Colon (tissue), 2 donors: ENCODE measurements at regions not wholly inside any gene's neighbourhood (a gene's known extent, or its start where the extent isn't known, plus 50 kb on each side); places are given as distances from the start of the nearest gene placed in this dataset.

Experiments used
- FAIRE-seq: peaks from 2 replicates; lab custom pipeline; 2012; peaks lifted over from hg19 to GRCh38; lab: Jason Lieb, UNC
- donor health status: control.
- donor health status: control.

DNA sequence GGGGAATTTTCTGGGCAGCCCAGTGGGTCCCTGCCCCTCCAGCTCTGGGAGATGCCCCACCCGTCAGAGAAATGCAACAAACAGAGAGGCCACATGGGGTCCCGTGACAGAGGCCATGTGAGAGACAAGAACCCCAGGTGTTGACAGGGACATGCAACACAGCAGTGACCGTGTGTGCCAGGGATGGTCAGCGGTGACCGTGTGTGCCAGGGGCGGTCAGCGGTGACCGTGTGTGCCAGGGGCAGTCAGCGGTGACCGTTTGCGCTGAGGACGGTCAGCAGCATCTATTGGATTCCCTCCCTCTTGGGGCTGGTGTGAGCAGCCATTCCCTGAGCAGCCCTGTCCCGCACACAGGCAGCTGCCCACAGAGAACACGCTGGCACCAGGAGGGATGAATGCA lies 146.6 kb upstream of the OTOS start:
- no peak for FAIRE-seq

DNA sequence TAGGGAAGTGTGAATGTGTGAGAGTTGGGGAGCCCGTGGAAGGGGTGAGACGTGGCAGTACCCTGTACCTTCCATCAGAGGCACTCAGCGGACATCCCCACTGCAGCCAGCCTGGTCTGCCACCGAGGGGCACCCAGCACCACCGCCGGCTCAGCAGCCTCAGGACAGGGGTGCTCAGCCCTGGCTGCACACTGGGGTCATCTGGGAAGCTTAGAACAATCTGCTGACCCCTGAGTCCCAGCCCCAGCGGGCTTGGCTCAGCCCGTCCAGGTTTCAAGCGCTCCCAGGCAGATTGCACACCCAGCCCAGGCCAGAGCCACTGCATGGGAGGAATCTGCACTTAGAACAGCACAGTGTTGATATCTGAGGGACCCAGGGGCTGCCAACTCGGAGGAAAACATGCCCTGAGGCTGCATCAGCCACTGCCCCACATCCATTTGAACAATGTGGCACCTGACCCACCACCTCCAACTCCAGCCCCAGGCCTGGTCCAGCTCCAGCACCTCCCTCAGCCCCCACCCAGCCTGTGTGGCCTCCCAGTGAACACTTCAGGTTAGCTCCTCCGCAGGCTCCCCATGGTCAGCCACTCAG lies 147.1 kb upstream of the OTOS start:
- FAIRE-seq: no peak

DNA sequence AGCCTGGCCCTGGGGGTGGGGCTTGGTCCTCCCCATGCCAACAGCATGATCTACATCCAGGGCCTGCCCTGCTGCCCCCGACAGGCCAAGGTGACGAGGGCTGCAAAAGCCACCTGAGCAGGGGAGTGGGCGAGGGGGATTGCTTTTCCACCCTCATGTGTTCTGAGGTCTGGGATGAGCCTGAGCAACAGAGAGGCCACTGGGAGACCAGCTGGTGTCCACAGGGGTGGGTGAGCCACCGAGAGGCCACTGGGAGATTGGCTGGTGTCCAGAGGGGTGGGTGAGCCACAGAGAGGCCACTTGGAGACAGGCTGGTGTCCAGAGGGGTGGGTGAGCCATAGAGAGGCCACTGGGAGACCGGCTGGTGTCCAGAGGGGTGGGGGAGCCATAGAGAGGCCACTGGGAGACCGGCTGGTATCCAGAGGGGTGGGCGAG lies 147.4 kb upstream of the GPC1 start:
- FAIRE-seq: no peak

DNA sequence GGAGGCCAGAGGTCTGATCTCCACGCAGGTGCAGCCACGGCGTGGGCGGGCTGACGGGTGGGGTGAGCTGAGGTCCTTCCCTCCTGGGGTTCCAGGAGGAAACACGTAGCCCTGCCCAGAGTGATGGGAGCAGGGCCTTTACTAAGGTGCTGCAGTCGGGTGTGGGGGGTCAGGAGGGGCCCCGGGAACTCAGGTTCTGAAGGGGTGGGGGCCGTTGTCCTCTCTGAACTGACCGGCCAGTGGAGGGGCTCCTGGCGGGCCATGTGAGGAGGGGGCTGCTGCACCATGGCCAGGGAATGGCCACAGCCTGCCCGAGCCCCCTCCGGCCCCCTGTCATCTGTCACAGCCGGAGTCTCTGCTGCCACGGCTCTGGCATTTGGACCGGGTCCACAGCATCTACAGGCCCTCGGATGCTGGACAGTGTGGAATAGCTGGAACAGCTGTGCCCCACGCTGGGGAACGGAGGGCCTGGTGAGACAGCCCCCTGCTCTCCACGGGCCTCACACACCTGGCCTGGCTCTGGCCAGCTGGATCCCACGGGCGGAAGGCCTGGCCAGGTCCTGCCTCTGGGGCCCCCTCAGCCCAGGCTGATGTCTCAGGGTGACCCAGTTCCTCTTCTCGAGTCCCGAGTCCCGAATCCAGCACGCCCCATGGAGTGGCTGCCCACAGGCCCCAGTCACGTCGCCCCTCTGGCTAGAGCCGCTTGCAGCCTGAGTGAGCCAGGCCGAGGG lies 145.6 kb upstream of the GPC1 start:
- no peak for FAIRE-seq

DNA sequence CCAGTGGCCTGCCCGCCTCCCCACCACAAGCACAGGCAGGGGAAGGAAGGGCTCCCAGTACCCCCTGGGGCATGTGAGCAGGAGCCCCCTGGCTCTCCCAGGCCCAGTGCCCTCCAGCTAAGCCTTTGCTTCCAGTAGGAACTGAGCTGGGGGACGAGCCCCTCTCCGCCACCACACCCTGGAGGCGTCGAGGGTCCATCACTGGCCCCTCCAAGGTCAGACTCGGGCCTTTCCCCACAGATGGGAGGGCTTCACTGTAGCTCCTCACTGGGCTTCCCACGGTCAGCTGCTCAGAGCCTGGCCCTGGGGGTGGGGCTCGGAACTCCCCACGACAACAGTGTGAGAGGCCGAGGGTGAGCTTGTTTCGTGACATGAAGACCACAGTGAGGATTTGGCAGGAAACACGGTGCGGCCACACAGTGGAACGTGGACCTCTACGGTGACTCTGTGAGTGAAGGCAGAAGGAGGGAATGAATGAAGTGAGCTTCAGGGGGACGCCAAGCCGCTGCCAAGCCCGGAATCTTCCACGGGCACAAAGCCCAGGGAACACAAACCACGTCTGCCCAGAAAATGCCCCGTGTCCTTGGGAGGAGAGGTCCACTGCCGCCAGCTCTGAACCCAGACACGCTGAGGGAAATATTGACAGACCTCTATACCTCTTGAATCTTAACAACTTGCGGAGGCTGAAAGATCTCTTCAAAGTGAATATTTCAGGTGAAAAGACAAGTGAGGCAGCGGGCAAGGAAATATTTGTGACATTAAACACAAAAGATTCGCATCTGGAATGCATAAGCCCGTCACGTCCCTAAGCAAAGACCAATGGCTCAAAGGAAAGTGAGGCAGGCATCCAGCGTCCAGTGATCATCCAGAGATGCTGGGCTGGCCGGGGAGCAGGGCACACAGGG lies 144.8 kb upstream of the GPC1 start:
- no peak for FAIRE-seq

DNA sequence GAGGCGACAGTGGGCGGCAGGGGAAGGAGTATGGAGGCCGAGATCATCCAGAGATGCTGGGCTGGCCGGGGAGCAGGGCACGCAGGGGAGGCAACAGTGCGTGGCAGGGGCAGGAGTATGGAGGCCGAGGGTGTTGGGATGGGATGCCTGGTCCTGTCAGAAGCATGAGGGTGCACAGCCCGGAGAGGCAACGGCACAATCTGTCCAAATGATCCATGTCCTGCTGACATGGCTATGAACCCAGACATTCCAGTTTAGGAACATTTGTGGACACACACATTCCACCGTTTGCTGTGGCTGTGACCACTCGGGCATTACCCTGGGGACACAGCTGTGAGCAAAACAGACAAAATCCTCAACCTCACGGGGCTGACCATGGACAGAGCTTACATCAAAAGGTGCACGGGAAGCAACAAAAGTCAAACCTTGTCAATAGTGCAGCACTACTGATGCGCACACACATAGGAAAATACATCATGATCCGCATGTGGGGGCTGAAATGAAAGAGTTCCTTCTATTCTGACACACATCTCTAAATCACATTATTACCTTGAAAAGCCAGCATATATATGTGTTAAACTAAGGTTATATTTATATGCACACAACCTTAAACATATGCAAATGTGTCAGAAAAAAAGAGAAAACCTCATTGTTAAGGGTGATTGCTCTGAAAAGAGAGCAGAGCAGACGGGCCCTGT lies 144.0 kb upstream of the GPC1 start:
- FAIRE-seq: no peak

DNA sequence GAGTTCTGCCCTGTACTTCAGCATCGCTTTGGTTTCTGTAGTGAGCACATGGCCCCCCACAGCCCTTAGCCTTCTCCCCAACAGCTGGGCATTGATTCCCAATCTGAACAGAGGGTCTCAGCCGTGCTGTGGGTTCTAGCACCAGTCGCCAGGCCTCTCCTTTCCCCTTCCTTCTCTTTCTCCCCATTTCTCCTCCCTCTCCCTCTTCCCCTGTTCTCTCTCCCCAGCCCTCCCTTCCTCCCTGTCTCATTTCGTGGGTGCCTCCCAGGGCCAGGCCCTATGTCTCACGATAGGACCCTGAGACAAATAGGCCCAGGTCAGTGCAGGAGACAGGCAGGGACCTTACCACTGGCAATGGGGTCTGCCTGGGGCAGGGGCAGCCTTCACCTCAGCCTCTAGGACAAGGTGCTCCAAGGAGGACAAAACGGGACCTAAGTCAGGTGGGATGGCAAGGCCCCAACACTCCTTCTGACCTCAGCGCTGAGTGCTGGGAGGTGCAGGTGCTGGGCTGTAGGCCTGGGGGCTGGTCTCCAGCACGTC lies 143.4 kb upstream of the GPC1 start:
- FAIRE-seq: no peak

DNA sequence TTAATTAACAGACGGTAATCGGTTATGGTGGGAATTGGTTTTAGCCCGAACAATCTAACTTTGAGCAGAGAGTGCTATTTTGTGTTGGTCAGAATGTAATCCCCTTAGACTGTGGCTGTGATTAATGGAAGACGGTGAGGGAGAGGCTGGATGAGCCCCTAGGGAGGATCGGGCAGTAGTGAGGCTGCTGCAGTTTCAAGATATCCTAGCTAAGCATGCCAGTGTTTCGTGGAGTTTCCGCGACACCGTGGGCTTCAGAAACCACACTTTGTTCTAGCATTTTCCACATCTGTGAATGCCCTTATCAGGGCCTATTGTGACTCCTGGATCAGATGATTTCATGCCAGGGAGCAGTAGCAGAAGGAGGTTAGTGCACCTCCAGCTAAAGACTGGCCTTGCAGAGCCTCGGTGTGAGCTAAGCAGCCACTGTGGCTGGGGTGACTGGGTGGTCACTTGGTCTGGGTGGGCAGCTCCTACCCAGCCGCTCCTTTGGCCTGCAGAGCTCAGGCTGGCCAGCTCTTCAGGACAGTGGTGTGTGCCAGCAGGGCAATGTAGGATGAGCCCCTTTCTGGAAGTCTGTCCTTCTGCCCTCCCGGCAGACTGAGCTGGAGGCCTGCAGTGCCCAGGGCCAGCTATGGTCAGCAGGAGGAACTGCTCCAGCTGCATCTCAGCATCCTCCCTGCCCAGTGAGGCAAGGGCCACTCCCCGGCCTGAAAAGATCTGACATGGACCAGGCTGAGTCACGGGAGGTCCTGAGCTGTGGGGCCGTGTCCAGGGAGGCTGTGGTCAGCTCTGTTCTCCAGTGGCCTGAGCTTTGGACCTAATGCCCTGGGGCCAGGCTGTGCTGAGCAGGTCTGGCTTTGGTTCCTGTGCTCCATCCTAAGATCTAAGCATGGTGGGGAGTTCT lies 142.6 kb upstream of the GPC1 start:
- FAIRE-seq: no peak

DNA sequence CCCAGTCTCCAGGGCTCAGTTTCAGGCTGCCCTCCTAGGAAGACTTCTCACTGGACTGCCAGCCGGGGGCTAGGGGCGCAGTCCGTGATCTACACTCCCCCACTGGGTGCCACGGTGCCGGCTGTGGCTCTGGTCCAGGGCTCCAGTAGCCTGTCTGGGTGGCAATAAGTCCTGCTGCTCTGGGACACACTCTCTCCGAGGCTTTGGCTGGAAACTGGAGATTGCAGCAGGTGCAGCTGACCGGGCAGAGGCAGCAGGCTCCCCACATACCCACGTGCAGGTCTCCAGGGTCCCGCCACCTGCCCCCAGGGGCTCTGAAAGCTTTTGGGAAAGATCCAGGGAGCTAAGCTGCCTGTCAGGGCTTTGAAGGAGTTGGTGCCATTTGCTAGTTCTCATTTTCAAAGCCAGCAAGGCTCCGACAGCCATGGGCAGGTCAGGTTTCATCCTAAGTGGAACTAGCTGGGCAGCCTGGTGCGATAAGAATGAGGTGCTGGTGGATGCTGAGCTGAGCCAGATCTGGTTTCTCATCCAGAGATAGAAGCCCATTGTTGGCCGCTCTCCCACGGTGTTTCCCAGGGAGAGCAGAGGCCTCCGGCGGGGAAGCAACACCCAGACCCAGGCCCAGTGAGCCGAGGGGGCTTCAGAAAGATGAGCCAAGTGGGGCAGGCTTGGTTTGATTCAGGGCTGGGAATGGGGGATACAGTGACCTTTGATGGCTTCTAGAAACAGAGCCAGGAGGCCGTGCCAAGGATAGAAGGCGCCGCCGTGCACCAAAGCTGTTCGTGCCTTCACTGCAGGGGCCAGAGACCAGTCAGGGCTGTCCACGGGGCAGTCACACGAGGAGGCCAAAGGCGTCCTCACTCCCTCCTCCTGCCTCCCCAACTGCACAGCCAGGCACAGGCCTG lies 141.7 kb upstream of the GPC1 start:
- no peak for FAIRE-seq

DNA sequence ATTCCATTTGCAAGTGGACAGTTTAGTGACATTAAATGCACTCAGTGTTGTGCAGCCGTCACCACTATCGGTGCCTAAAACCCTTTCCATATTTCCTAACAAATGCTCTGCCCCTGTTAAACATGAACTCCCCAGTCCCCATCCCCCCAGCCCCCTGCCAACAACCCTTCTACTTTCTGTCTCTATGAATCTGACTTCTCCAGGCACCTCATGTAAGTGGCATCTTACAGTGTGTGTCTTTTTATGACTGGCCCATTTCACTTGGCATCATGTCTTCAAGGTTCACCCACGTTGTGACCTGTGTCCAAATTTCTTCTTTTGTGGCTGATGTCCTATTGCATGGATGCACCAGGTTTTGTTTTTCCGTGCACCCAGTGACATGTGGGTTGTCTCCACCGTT lies 140.9 kb upstream of the GPC1 start:
- FAIRE-seq: no peak

DNA sequence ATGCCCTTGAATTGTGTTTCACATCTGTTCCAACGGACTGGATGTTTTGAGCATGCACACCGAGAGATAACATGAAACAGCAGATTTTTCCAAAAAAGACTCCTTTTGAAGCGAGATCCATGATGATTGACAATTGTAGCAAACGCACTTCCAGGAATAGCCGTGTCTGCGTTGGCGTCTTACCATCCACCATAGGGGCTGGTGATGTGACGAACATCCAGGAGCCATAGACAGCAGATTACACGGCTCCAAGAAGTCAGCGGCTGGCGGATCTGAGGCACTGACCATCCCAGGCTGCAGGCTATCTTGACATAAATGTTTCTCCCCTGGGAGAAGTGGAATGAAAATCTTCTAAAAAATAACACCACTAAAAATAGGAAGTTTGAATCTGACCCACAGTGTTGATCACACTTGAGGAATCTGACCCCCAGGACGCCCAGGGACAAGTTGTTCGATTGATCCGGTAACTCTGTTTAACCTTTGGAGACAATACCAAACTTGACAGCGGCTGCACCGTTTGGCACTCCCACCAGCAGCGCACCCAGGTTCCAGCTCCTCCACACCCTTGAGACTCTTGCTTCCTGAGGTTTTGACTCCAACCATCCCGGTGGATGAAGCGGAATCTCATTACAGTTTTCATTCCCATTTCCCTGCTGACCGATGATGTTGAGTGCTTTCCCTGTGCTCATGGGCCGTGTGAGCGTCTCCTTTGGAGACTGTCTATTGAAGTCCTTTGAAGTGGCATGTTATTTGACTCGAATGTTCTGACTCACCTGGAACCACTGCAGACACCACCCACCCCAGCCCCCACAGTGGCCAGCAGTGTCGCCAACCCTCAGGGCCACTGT lies 140.0 kb upstream of the GPC1 start:
- no peak for FAIRE-seq

DNA sequence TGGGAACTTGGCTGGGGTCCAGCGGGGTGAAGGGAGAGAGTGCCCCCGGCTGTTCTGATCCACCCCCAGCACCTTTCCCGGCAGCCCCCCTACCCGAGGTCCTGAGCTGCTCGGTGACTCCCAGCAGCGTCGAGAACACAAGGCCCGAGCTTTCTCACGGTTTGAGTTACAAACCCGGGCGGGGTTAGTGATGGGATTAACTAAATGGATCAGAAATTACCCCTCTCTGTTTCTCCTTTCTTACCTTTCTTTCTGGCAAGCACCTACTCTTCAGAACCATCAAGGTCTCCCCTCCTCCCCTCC lies 139.4 kb upstream of the GPC1 start:
- no peak for FAIRE-seq

DNA sequence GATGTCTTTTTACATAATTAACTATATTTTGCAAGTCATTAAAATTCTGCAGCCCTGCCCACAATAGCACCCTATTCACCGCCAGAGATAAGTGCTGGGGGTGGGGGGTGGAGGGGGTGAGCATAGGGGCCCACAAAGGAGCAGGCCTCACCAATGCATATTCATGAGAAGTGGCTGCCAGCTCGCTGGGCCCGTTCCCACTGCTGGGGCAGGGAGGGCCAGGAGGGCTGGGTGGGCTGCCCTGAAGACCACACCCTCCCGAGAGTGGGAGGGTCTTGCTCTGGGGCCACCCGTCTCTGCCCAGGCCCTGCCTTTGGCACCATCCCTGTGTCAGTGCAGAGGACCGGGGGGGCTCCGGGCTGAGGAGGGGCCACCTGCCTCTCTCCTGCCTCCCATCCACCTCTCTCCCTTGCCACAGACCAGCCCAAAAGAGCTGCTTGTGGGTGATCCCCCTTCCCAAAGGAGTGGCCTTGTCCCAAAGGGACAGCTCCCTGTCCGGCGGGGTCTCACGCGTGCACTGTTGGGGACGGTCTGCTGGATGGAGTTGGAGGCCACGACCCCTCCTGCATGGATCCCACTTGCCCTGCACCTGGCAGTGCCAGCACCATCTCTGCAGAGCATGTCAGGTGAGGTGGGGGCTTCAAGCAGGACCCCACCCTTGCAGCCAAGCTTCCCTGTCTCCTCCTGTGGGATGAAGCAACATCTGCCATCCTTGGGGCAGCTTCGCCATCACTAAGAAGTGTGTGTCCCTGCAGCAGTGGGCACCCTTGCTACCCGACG lies 138.8 kb upstream of the GPC1 start:
- FAIRE-seq: no peak

DNA sequence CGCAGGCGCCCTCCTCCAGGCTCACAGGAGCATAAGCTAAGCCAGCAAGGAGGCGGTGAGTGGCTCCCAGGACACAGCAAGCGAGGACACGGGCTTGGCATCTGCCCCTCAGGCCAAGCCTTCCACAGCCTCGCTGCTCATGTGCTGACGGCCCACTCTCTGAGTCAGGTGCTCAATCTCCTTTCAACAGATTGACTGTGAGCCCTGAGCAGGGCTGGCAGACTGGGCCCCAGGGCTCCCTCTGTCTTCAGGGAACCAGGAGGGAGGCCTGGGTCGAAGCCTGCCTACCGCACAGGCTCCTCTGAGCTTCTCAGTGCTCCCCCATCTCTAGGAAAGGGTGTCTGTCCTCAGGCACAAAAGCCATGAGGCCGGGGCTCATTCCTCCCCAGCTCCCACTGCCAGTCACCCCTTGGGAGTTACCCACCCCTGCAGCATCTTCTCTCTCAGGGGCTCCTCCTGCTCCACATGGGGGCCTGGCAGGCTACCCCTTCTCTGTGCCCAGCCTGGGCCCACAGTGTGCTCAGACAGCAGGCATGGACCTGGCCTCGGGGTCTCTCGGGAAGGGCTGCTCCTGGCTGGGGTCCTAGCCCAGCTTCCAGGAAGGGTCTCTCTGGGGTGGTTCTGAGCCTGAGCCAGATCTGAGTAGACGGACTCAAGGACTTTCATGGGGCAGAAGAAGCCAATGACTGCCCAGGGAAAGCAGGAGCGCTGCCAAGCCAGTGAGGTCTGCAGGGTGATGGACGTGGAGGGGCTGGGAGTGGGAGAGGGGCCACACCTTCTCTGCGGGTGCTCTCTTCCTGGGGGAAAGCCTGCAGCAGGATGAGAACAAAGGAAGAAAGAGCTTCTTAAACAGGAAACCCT lies 138.0 kb upstream of the GPC1 start:
- no peak for FAIRE-seq

DNA sequence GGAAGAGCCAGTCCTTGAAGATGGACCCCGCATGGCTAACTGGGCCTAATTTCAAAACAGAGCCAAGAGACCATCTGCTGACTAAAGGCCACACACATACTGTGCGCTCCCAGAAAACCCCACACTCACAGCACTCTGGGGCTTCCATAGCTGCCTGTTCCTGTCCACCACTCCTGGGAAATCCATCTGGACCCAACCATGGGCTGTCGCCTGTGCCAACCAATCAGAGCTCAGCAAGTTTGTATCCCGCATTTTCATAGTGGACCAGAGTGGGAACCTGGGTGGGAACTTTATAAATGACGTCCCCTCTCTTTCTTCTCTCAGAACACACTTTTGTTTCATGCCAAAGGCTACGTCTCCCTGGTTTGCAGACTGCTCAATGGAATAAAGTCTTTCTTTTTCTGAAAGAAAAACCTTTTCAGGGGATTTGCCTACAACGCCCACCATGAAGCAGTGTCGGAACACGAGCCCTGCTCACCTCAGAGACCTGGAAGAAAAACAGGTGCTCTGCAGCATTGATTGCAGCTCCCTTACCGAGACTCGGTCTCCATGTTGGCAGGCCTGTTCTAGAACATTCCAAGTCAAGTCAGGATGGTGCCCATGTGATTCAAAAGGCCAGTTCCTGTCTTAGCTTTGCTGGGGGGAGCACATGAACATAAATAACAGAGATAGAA lies 137.2 kb upstream of the GPC1 start:
- no peak for FAIRE-seq

DNA sequence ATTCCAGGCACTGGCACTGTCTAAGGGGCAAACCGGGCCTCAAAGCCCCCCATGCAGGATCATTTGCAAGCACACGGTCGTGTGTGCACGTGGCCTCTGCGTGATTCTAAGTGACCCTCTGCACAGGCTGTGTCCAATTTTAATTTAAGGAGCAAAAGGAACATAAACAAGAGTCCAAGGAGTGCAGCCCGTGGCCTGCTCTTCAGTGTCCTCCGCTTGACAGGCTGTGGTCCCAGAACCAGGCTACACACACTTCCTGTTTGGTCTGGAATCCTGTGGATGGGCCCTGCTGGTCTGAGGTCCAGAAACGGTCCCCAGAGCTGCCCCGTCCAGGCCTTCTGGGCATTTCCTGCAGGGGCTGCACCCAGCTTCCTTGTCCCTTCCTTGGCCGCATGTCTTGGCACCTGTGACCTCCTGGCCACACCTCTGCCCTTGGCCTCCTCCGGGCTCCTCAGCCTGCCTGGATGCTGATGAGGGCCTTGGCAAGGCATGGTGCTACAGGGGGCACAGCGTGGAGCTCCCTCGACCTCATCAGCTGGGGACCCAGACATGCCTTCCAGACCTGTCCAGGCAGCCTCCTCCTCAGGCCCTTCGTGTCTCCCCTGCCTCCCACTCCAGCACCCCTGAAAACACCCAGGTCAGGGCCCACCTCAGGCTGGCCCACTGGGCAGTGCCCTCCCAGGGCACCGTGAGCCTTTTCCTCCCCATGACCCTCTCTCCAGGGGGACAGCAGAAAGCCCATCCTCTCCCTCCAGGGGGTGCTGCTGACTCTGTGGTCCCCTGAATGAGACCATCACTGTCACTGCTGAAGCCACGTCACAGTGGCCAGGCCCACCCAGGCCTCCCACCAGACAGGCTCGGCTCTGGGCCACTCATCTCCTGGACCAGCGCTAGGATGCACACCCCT lies 136.4 kb upstream of the GPC1 start:
- FAIRE-seq: no peak
